GM10266 (cell line): ENCODE measurements at regions not wholly inside any gene's neighbourhood (a gene's known extent, or its start where the extent isn't known, plus 50 kb on each side); places are given as distances from the start of the nearest gene placed in this dataset.
"Not testable (repeated sequence)": the region's sequence is repeated elsewhere in the genome, so short reads cannot be mapped to it uniquely, and the experiment has no call there.

Source experiments
- DNase-seq: peaks from one replicate; pipeline ENCODE4 v3.0.0; 2012; ENCODE audit errors: extremely low spot score
- TF ChIP-seq, protein P1 (sequence below): IDR thresholded peaks from 2 replicates; pipeline ENCODE4 v1.5.1; 2012; ENCODE audit warnings: mild to moderate bottlenecking, low read depth; ENCODE audit not compliant: control insufficient read depth, insufficient read depth; ENCODE audit errors: missing control alignments

- no peak for DNase-seq
- TF ChIP-seq, protein P1, sequence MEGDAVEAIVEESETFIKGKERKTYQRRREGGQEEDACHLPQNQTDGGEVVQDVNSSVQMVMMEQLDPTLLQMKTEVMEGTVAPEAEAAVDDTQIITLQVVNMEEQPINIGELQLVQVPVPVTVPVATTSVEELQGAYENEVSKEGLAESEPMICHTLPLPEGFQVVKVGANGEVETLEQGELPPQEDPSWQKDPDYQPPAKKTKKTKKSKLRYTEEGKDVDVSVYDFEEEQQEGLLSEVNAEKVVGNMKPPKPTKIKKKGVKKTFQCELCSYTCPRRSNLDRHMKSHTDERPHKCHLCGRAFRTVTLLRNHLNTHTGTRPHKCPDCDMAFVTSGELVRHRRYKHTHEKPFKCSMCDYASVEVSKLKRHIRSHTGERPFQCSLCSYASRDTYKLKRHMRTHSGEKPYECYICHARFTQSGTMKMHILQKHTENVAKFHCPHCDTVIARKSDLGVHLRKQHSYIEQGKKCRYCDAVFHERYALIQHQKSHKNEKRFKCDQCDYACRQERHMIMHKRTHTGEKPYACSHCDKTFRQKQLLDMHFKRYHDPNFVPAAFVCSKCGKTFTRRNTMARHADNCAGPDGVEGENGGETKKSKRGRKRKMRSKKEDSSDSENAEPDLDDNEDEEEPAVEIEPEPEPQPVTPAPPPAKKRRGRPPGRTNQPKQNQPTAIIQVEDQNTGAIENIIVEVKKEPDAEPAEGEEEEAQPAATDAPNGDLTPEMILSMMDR: no peak
Measured at GRCh38 chr20:25860531-25861150, 164.0 kb upstream of the ZNF337 start.

DNA sequence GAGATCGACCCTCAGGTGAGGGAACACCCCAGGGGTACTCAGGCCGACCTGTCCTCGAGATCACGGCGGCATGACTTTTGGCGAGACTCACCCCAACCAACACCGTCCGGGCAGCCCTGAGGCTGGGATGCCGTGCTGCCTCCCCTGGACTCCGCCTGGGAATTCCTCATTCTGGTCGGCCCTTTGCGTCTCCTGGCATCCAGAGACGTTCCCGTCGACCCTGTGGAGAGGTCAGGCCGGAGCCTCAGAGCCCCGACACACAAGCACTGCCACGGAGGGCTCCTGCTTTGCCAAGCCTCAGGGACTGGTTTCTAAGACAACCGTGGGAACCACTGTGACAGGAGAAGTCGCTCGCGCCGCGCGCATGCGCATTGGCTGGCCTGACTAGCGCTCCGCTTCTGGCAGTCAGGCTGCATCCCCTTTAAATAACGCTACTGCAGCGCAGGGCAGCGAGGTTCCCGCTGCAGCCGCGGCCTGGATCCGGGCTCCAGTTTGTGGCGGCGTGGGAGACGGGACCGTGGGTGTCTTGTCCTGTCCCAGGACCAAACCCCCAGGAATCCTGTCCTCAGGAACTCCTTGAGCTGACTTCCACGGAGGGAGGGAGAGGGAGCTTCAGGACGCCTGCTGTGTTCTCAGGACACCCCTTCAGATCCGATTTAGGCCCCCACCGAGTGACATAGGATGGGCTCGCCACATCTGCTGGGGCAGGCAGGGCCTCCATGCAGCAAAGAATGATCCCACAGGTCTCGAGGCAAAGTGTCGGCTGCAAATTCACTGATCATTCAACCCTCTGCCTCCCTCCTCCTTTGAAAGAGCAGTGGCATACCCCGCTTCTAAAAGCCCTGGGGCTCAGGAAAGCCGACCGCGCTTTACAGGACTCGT lies 163.2 kb upstream of the ZNF337 start:
- DNase-seq: no peak
- TF ChIP-seq, protein P1: no peak

- DNase-seq: no peak
- TF ChIP-seq, protein P1: no peak
Measured at GRCh38 chr20:25858495-25859425, 162.1 kb upstream of the ZNF337 start.

DNA sequence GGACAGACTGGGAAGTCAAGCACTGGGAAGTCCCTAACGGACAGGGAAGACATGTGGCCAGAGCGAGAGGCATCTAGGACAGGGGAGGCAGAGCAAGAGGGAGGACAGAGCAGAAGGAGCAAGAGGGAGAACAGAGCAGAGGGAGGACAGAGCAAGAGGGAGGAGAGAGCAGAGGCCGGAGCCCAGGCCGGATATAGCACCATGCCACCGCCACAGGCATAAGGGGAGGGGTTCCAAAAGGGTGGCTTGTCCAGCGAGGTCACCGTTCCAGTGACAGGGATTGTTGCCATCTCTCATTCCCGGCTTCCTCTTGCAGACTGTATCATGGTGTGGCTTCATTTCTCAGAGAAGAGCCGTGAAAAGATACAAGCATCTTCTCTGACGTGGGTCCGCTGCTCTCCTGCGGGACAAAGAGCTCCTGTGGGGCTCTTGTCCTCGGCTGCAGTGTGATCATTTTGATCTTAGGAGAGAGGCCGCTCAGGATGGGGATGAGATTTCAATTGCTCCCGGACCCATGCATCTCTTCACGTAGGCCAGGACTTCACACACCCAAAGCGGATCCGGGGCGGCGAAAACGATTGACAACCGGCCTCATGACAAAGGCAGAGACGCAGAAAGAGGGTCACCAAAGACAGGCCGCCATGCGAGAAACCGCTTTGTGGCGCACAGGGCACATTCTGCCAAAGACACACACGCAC lies 160.6 kb upstream of the ZNF337 start:
- DNase-seq: not testable (repeated sequence)

GRCh38 chr20:25856256-25856884 lies 159.7 kb upstream of the ZNF337 start:
- DNase-seq: no peak
- TF ChIP-seq, protein P1: no peak

DNA sequence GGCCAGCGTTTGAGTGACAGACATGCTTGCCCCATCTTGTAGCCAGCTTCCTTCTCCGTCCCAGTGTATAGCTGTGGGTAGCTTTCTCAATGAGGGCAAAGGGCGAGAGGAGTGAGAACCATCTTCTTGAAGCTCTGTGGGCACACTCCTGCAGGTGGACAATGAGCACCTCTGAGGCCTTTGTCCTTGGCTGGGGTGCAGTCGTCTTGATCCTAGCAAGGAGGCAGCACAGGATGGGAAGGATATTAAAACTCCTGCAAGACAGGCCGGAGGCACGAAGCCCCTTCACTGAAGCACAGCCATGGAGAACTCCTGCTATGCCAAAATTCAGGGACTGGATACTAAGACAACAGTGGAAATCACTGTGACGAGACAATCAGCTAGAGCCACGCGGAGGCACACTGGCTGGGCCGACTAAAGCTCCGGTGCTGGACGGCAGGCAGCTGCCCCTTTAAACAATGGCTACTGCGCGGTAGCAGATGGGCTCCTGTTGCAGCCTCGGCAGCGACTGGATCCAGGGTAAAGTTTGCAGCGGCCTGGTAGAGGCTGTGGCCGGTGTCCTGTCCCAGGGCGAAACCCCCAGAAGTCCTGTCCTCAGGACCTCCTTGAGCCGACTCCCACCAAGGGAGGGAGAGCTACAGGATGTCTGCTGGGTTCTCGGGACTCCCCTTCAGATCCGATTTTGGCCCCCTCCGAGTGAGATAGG lies 159.0 kb upstream of the ZNF337 start:
- not testable (repeated sequence) for DNase-seq

DNA sequence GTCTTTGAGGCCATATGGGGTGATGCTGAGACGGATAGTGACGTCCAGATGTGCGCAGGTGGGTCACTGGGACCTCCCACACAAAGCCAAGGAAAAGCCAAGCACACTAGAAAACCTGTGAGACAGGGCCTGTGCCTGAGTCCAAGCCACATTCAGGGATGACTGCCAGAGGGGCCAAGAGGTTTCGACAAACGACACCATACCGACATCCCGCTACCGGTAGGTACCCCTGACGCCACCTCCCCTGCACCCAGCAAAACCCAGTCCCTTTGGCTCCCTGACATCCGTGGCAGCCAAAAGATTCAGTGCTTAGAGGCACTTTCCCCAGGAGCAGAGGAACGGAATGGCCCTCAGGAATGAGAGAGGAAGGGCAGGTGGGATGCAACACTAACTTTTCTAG lies 158.0 kb upstream of the ZNF337 start:
- not testable (repeated sequence) for DNase-seq

DNA sequence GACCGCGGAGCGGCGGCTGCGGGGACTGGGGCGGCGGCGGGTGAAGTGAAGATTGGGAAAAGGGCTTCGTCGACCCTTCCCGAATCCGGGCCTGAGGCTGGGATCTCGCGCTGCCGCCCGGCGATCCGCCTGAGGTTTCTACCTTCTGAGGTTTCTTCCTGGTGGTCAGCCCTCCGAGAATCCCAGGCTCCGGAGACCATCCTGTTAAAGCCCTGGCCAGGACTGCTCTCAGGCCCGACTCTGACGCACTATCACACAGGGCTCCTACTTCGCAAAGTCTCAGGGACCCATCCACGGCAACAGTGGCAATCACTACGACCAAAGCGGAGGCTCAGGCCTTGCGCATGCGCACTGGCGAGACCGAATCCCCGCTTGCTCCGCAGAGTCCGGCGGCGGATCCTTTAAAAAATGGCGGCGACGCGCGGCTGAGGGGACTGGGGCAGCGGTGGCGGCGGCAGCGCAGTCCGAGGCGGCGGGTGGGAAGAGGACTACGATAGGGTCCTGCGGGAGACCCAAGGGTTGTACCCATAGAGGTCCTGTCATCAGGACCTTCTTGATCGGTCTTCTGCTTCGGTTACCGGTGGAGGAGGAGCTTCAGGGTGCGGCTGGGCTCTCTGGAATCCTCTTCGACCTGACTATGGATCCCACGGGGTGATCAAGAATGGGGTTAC lies 157.2 kb upstream of the ZNF337 start:
- DNase-seq: peak; percentile 61

- not testable (repeated sequence) for DNase-seq
Measured at GRCh38 chr20:25852968-25853717, 156.5 kb upstream of the ZNF337 start.

GRCh38 chr20:25850133-25850532 lies 153.5 kb upstream of the ZNF337 start:
- DNase-seq: not testable (repeated sequence)
